ENCODE measurements at regions not wholly inside any gene's neighbourhood (a gene's known extent, or its start where the extent isn't known, plus 50 kb on each side); places are given as distances from the start of the nearest gene placed in this dataset.

DNA sequence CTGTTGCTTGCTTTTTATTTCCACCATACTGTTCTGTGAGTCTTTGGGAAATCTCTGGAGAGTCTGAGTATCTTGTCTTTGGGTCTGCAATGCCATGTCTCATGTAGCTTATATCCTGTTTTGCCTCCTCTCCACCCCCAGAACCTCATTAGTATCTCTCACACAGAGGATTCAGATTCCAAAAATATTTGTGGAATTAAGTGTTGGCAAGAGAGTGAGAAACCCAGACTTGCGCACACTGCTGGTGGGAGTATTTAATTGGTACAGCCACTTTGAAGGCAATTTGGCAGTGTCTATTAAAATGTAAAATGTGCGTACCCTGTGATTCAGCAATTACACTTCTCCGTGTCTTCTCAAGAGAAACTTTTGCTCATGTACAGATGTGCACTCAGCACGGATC lies 68.6 kb downstream of the ZNF621 start:
- DNase-seq = peak in 2 of 56 donors; percentile 5 to 16

DNA sequence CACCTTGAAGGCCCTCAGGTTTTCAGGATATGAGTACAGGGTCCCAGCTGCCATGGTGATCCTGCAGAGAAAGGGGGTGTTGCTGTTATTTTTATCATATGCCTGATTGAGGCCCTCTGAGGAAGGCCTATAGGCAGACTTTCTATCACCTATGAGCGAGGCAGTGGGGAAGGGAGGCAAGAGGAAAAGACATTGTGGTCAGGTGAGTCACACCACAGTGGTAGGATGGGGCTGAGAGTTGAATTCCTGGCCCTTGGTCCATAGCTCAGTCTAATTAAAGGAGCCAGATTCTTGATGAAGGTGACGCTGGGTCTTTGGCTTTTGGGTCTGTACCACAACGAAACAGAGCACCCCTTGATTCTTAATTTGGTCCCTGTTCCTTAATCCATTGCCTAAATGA lies 72.7 kb downstream of the ZNF621 start:
- no peak for DNase-seq

DNA sequence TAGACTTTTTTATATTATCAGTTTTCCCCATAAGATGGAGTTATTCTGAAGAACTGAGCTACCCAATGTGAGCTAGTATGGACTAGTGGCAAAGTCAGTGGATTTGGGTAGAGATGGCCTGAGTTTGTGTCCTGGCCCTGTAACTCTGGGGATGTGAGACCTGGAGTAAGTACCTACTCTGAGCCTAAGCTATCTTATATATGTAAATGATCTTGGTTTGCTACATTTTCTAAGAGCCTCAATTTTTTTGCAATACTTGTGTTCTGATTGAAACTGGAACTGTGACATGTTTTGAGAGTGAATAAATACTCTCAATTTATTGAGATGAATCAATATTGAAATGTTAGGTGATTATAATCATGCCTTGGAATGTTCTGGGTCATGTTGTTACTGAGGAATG lies 73.6 kb downstream of the ZNF621 start:
- DNase-seq = no peak

DNA sequence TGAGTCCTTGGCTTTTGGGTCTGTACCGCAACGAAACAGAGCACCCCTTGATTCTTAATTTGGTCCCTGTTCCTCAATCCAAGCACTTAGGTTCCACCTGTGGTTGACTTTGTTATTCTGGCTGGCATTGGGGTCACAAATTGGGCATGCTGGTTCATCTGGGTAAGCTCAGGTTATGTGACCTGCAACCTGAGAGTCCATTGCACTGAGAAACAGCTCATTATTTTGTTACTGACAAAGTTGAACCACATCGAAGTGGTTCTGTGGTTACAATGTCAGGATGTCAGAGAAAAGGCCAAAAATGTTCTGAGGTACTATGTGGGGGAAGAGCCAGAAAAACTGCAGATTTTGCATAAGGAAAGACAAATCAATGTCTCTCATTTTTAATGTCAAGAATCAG lies 74.2 kb downstream of the ZNF621 start:
- no peak for DNase-seq

DNA sequence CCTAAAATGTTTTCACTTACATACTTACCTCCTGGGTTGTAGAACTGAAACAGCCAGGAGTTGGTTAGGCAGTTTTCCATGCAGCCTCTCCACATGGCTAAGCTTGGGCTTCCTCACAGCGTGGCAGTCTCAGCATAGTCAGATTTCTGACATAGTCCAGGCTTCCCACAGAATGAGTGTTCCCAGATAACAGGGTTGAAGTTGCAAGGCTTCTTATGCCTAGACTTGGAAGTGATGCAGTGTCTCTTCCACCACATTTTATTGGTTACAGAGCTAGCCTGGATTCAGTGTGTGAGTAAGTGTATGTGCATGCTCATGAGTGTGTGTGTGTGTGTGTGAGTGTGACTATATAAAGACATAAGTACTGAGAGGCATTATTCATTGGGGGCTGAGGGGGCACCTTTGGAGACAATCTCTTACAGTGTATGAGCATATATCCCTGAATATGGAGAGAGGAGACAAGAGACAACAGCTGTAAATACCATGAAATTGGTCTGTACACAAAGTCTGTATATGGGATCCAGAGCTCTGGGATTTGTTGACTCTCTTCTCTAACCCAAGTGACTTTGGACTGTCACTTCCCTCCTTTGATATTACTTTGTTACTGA lies 78.1 kb downstream of the ZNF621 start:
- no peak for DNase-seq

DNA sequence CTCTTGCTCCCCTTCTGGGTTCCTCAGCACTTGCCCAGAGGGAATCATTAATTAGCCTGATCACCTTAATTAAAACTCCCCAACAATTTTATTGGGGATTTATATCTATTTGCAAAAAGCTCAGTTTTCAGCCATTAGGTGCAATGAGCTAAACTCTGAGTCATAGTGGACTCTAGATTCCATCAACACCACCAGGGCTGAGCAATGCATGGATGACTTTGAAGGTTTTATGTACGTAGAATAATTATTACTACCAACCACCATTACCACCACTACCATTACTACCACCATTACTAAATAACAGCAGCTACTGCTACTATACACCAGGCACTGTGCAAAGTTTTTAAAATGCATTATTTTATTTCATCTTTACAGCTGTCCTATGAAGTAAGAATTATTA lies 81.2 kb downstream of the ZNF621 start:
- no peak for DNase-seq

DNA sequence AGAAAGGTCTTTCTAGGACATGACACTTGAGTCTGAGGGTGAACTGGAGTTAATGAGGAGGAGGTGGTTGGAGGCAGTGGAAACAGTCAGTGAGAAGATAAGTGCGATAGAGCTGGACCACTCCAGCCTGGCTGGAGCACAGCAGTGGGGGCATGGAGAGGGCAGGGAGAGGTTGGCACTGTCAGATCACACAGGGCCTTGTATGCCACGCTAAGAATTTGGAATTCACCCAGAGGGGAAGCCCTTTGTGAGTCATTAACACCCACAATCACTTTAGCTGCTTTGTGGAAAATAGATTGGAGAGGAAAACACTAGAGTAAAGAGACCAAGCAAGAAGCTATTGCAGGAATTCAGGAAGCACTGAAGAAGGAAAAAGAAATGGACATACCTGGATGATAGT lies 83.3 kb downstream of the ZNF621 start:
- DNase-seq = no peak

DNA sequence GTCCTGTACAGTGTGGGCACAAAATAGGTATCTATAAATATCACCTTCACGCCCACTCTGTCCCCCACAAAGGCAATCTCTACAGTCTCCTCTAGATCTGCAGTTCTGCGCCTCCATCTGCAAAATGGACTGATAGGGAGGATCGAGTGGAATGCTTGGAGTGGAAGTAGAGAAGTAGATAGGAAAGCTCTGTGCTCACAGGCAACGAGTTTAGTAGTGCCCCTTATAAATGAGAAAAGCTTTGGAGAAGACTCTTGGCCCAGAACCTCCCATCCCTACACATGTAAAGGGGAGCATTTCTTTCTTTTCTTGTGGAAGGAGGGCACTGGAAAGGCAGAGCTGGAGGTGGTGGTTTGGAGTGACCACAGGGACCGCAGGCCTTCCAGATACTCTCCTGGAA lies 88.5 kb downstream of the ZNF621 start:
- DNase-seq = no peak

DNA sequence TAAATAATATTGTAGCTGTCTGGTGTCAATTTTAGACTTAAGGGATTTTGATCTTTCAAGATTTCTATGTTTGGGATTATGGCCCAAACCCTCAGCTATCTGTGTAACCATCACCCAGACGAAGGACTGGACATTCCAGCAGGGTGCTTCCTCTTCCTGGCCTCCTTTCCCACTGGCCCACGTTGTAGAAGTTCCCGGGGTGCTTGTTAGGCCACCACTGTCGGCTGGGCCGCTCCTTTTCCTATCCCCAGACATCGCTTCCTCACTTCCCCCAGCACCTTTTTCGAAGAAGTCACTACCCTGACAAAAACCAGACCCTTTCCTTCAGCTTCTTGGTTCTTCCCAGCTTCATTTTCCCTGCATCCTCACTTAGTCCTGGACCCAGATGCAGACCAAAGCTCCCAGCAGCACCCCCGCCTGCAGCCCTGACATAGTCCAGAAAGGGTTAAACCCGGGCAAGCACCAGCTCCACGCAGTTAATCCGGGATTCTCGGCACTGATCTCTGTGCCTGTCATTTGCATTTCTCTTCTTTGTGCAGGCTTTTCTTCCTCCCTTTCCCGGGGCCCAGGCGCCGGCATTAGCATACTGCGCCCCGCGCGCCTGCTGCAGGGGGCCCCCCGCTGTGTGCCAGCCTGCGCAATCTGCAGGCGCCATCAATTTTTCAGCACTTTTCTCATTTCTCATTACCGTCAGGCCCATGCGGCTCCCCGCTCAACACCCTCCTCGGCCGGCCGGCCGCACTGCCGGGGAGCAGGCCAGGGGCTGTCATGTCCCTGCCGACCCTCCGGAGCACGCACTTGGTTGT lies 90.6 kb downstream of the ZNF621 start:
- peak in 21 of 56 donors; percentile 5 to 54 (median 19) for DNase-seq

DNA sequence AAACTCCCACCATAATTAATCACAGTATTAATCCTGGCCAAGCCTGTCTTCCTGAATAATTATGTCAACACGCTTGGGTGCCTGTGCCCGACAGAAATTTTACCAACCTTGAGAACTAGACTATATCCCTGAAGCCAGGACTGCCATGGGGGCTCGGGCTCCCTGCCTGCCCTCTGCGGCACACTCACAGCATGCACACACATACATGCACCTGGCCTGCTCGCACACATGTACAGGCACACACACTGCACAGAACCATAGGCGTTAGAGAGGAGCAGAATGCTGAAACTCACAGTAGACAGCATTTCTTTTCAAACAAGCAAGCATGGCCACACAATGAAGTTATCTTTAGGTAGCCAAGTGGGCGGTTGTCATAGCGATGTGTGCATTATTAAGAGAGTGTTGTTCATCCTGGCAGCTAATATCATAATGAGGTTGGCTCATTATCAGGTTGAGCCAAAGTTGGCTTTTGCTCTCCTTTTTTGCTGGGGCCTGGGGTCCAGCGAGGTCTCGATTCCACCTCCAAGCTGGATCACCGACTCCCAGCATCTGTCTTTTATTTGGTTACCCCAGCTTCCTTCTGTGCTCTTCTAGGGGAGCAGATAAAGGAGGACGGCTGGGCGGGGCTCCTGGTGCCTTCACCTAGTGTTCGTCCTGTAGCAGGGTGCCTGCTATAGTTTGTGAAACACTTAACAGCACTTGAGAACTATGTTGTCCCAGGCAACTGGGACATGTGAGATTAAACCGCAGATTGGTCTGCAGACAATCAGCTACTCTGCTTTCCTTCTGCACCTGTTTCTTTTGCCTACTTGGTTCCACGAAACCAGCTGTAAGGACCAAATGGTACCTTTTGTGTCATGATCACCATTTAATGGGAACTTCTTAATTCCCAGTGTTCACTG lies 91.4 kb downstream of the ZNF621 start:
- DNase-seq = peak in 11 of 56 donors; percentile 7 to 63 (median 33)

DNA sequence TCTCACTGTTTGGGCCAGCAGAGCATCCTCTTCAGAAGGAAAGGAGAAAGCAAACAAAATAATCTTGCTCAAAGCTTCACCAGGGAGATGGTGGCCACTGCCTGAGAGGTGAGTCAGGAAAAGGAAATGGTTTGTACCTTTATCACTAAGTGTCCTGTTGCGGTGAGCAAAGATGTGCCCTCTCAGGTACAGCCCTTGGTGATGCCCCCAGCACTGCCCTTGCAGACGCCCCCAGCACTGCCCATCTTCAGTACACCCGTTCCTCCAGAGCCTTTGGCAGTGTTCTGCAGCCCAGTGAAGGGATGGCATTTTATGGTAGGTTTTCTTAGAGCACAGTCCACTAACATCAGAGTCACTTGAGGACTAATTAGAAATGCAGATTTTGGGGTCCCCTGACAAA lies 92.3 kb downstream of the ZNF621 start:
- DNase-seq = no peak

DNA sequence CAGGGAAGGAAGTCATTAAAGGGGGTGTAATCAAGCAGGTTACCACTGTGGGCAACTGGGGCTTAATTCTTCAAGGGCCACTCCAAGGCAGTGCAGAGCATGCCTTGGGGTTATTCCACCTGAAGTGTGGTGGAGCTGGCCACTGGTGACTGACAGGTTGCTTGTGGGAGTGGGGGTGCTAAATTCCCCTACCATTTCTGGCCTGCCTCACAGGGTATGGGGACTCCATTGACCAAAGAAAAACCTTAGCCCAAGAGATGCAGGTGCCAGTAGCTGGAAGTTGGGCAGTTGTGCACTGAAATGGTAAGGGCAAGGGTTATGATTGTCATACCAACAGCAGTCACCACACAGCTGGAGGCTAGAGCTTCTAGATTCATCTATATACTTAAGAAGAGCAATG lies 93.4 kb downstream of the ZNF621 start:
- no peak for DNase-seq

DNA sequence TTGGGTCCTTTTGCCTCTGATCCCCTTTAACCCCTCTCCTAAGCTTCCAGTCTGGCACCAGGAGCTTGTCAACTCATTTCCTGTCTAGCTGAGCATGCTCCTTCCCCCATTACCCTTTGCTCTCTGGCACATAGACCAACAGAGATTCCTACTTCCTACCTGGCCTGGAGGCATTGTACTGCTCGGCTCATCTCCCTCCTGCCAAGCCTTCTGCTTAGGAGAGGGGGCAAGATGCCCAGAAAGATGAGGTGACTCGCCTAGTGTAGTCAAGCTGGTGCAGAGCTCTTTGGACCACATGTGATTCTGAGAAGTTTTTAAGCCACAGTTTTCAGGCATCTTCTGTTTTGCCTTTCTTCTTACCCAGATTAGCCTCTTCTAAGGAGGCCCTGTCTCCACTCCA lies 95.4 kb downstream of the ZNF621 start:
- DNase-seq = no peak

DNA sequence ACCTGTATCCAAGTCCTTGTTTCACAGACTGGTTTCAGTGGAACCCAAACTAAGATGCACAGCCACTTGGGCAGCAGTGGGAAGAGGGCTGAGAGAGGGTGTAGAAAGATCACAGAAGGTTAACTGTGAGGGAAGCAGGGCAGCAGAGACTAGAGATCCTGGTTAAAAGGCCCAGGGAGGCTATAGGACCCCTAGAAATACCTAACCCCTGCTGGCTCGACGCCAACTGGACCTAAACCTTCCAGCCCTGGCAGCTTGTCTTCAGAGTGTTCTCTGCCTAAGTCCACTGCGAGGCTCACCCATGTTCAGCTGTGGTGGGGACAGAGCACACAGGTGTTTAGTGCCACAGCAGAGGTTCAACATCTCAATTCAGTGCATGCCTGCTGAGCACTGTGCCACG lies 96.5 kb downstream of the ZNF621 start:
- DNase-seq = no peak

DNA sequence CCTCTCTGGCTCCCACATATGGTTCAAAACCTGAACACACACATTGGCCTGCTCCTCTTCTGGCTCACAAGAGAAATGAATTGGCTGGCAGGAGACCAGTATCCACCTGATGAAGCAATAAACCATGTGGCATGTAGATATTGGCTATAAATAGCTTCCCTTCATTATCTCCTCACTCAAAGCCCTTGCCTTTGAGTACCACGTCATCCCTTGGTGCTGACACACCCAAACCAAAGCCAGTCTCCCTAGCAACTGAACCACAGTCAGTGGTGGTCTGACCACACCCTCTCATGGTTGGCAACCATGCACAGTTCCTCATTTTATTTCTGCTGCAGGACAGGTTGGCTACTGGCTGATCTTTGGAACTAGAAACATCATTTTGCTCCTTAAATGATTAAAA lies 98.8 kb downstream of the ZNF621 start:
- no peak for DNase-seq

DNA sequence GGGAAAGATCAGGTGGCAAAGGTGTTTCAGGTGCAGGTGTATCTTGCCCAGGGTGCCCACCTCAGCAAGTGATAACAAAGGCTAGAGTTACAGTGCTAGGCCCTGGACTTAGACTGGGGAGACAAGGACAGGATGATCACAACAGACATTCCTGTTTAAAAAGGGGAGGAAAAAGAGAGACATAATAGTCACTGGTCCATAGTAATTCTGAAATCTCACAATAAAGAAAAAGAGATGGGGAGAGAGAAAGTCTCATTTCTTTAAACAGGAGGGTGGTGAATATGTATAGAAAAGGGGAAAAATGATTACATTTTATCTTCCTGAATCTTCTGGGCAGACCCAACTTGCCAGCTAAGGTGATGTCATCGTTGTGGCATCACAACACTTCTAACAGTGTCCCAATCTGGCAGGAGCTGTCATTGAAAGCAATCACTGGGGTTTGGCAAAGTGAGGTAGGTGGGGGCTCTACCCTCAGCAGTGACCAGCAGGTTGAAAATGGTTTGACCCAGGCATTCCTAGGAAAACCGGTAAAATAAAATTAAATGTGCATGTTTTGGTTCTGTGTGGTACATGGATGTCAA lies 99.5 kb downstream of the ZNF621 start:
- DNase-seq = no peak

DNA sequence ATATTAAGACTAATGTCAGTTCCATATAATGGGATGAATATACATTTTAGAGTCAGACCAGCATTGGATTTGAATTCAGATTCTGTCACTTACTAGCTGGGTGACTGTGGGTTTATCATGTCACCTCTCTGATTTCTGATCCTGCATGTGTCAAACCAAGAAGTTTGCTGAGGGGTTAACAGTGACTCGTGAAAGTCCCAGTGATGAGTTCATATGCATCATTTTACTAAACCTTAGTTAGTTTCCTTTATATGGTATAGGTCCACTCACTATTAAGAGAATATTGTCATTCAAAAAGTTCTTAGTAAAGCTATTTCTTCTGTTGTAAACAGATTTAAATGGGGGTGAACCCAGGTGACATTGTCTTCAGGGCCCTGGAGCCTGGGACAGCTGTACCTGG lies 102.3 kb downstream of the ZNF621 start:
- no peak for DNase-seq

DNA sequence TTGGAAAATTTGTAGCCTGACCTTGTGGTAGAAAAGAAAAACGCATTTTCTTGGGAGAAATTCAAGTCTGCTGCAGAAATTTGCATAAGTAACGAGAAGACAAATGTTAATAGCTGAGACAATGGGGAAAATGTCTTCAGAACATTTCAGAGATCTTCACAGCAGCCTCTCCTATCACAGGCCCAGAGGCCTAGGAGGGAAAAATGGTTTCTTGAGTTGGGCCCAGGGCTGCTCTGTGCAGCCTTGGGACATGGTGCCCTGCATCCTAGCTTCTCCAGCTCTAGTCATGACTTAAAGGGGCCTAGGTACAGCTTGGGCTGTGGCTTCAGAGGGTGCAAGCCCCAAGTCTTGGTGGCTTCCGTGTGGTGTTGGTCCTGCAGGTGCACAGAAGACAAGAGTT lies 104.2 kb downstream of the ZNF621 start:
- DNase-seq = no peak

DNA sequence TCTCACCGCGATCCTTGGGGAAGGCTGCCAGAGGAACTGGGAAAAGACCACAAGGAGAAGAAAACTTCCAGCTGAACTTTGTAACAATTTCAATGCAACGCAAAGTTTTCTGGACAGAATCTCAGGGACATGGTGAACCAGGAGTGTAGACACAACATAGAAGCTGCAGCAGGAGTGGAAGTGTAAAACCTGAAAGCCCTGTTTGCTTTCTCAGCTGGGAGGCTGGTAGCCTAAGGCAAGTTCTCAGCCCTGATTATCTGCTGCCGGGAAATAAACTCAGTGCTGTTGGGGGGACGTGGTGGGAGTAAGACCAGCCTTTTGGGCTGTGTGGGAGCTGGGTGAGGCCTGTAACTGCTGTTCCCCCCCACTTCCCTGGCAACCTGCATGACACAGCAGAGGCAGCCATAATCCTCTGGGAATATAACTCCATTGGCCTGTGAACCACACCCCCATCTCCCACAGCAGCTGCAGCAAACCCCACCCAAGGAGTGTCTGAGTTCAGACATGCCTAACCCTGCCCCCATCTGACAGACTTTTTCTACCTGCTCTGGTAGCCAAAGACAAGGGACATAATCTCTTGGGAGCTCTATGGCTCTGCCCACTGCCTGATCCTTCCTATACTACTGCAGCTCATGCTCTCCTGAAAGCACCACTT lies 106.7 kb downstream of the ZNF621 start:
- no peak for DNase-seq

DNA sequence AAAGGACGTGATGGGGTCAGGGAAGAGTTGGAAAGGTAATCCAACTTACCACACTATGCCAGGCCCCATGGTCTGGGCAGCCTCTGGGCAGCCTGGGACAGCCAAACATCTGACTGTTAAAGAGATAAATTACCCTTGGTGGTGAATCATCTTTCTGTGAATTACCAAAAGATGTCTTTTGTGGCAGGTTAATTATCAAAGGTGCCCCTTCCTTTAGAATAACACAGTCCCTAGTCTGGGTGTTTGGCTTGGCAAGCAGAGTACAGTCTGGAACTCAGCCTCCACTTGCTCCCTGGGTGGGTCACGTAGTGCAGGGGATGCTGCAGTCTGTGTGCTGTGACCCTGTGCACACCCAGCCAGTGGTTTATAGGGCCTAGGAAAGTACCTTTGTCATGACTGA lies 113.1 kb downstream of the ZNF621 start:
- no peak for DNase-seq

DNA sequence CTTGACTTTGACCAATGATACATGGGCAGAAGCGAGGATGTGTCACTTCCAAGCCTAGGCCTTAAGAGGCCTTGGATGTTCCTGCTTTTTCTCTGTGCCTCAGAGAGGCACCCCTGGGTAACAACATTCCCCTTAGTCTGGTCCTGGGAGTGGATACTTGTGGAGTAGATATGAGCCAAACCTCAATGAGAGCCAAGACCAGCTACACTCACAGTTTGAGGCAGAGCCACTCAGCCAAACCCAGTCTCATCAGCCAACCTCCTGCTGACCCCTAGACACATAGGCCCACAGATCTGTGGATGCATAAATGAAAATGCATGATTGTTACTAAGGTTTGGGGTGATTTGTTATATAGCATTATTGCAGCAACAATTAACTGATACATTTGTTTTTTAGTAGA lies 114.2 kb downstream of the ZNF621 start:
- no peak for DNase-seq

Measured in amygdala (tissue), 56 donors.